HEK293 (cell line): ENCODE measurements at regions not wholly inside any gene's neighbourhood (a gene's known extent, or its start where the extent isn't known, plus 50 kb on each side); places are given as distances from the start of the nearest gene placed in this dataset.

Experiments
- CTCF ChIA-PET: fragments of 350-600 bp; formaldehyde crosslinking; extraction: SDS; loops from one replicate; lab custom pipeline; 2021; ENCODE audit warnings: antibody characterized with exemption; lab: Yijun Ruan, JAX
- POLR2A ChIA-PET: fragments of 300-600 bp; formaldehyde crosslinking; extraction: SDS; loops from one replicate; lab custom pipeline; 2020; ENCODE audit warnings: antibody characterized with exemption, inconsistent platforms; lab: Yijun Ruan, JAX
- H3K27ac ChIP-seq: fragments of 200-500 bp; sonication (Bioruptor generic); 2 replicates; pipeline ENCODE4 v1.5.1; 2014; ENCODE audit warnings: low read depth, low read length, control low read depth, inconsistent platforms; ENCODE audit errors: extremely low read depth
- H3K36me3 ChIP-seq, 2 experiments: fragments of 200-500 bp in 1 of 2; sonication (Bioruptor generic) in 1 of 2; 1 replicate in 1 of 2; 2 replicates in 1 of 2; pipeline ENCODE4 v1.5.1; 2014 to 2017; ENCODE audit warnings: inconsistent platforms in 2 of 2, low read length in 2 of 2; ENCODE audit not compliant: control insufficient read depth in 2 of 2, insufficient read depth in 1 of 2
- H3K4me1 ChIP-seq: fragments of 200-500 bp; sonication (Bioruptor generic); 2 replicates; pipeline ENCODE4 v1.5.1; 2014; ENCODE audit warnings: mild to moderate bottlenecking, low read length, inconsistent platforms; ENCODE audit not compliant: control insufficient read depth, insufficient read depth
- H3K4me3 ChIP-seq: 2 replicates; pipeline ENCODE4 v1.5.1; 2011; ENCODE audit warnings: low read depth, mild to moderate bottlenecking, control low read depth, low read length, moderate library complexity
- H3K9me3 ChIP-seq: fragments of 200-500 bp; sonication (Bioruptor generic); 2 replicates; pipeline ENCODE4 v1.5.1; 2014; ENCODE audit warnings: low read depth, low read length, inconsistent platforms; ENCODE audit not compliant: control insufficient read depth, insufficient read depth
- SCRT1 ChIP-seq: fragments of 450-650 bp; formaldehyde crosslinking; IDR thresholded peaks from 2 replicates; pipeline ENCODE4 v1.5.1; 2016; ENCODE audit warnings: missing biosample characterization, missing genetic modification characterization, borderline replicate concordance
- SP2 ChIP-seq: fragments of 450-650 bp; formaldehyde crosslinking; IDR thresholded peaks from 2 replicates; pipeline ENCODE4 v1.5.1; 2016; ENCODE audit warnings: missing biosample characterization, missing genetic modification characterization
- TRIM28 ChIP-seq: IDR thresholded peaks from 2 replicates; pipeline ENCODE4 v1.6.1; 2011; ENCODE audit warnings: low read length, control low read depth, borderline replicate concordance
- ZBTB17 ChIP-seq: fragments of 450-650 bp; formaldehyde crosslinking; IDR thresholded peaks from 2 replicates; pipeline ENCODE4 v1.5.1; 2016; ENCODE audit warnings: missing biosample characterization, missing genetic modification characterization
- ZFP41 ChIP-seq: fragments of 450-650 bp; formaldehyde crosslinking; IDR thresholded peaks from 2 replicates; pipeline ENCODE4 v1.5.1; 2016; ENCODE audit warnings: missing biosample characterization, missing genetic modification characterization, borderline replicate concordance
- ZNF112 ChIP-seq: fragments of 450-650 bp; formaldehyde crosslinking; IDR thresholded peaks from 2 replicates; pipeline ENCODE4 v1.5.0; 2017; ENCODE audit warnings: missing biosample characterization, missing genetic modification characterization
- ZNF114 ChIP-seq: fragments of 450-650 bp; formaldehyde crosslinking; IDR thresholded peaks from 2 replicates; pipeline ENCODE4 v1.5.0; 2017; ENCODE audit warnings: missing biosample characterization, missing genetic modification characterization
- ZNF132 ChIP-seq: fragments of 450-650 bp; formaldehyde crosslinking; IDR thresholded peaks from 2 replicates; pipeline ENCODE4 v1.5.1; 2017; ENCODE audit warnings: missing biosample characterization, missing genetic modification characterization, borderline replicate concordance
- ZNF19 ChIP-seq: fragments of 450-650 bp; formaldehyde crosslinking; IDR thresholded peaks from 2 replicates; pipeline ENCODE4; 2016; ENCODE audit warnings: missing biosample characterization, missing genetic modification characterization, low read depth
- ZNF266 ChIP-seq: fragments of 450-650 bp; formaldehyde crosslinking; IDR thresholded peaks from 2 replicates; pipeline ENCODE4 v1.5.1; 2016; ENCODE audit warnings: missing biosample characterization, missing genetic modification characterization, low read depth
- ZNF292 ChIP-seq: fragments of 450-650 bp; formaldehyde crosslinking; IDR thresholded peaks from 2 replicates; pipeline ENCODE4 v1.5.1; 2016; ENCODE audit warnings: low read depth, missing biosample characterization, missing genetic modification characterization, borderline replicate concordance
- ZNF501 ChIP-seq: fragments of 450-650 bp; formaldehyde crosslinking; IDR thresholded peaks from 2 replicates; pipeline ENCODE4 v1.5.1; 2016; ENCODE audit warnings: missing biosample characterization, missing genetic modification characterization
- ZNF530 ChIP-seq: fragments of 450-650 bp; formaldehyde crosslinking; IDR thresholded peaks from 2 replicates; pipeline ENCODE4 v1.5.1; 2016; ENCODE audit warnings: low read depth, missing biosample characterization, missing genetic modification characterization
- ZNF555 ChIP-seq: fragments of 450-650 bp; formaldehyde crosslinking; conservative IDR thresholded peaks from 2 replicates; pipeline ENCODE4 v1.5.1; 2017; ENCODE audit warnings: missing biosample characterization, mild to moderate bottlenecking, missing genetic modification characterization, inconsistent platforms
- ZNF560 ChIP-seq: fragments of 450-650 bp; formaldehyde crosslinking; IDR thresholded peaks from 2 replicates; pipeline ENCODE4 v1.5.1; 2017; ENCODE audit warnings: missing biosample characterization, missing genetic modification characterization, borderline replicate concordance
- ZNF571 ChIP-seq: fragments of 450-650 bp; formaldehyde crosslinking; IDR thresholded peaks from 2 replicates; pipeline ENCODE4 v1.5.0; 2017; ENCODE audit warnings: missing biosample characterization, missing genetic modification characterization
- ZNF585B ChIP-seq: fragments of 450-650 bp; formaldehyde crosslinking; IDR thresholded peaks from 2 replicates; pipeline ENCODE4 v1.5.1; 2016; ENCODE audit warnings: missing biosample characterization, missing genetic modification characterization
- ZNF596 ChIP-seq: fragments of 450-650 bp; IDR thresholded peaks from 2 replicates; pipeline ENCODE4 v1.5.0; 2018; ENCODE audit warnings: missing biosample characterization, mild to moderate bottlenecking, missing genetic modification characterization, moderate library complexity
- ZNF600 ChIP-seq: fragments of 450-650 bp; formaldehyde crosslinking; IDR thresholded peaks from 2 replicates; pipeline ENCODE4 v1.5.1; 2016; ENCODE audit warnings: missing biosample characterization, missing genetic modification characterization
- ZNF664 ChIP-seq: fragments of 450-650 bp; formaldehyde crosslinking; IDR thresholded peaks from 2 replicates; pipeline ENCODE4 v1.5.1; 2016; ENCODE audit warnings: missing biosample characterization, missing genetic modification characterization
- ZNF670 ChIP-seq: fragments of 450-650 bp; formaldehyde crosslinking; IDR thresholded peaks from 2 replicates; pipeline ENCODE4 v1.5.1; 2016; ENCODE audit warnings: missing biosample characterization, missing genetic modification characterization, low read depth
- ZNF701 ChIP-seq: fragments of 450-650 bp; formaldehyde crosslinking; IDR thresholded peaks from 2 replicates; pipeline ENCODE4 v1.5.1; 2016; ENCODE audit warnings: missing biosample characterization, missing genetic modification characterization
- ZNF707 ChIP-seq: fragments of 450-650 bp; formaldehyde crosslinking; IDR thresholded peaks from 2 replicates; pipeline ENCODE4 v1.5.1; 2016; ENCODE audit warnings: missing biosample characterization, missing genetic modification characterization
- ZNF768 ChIP-seq: fragments of 450-650 bp; formaldehyde crosslinking; IDR thresholded peaks from 2 replicates; pipeline ENCODE4 v1.5.1; 2018; ENCODE audit warnings: missing biosample characterization, mild to moderate bottlenecking, missing genetic modification characterization
- ZNF792 ChIP-seq: fragments of 450-650 bp; formaldehyde crosslinking; IDR thresholded peaks from 2 replicates; pipeline ENCODE4 v1.5.1; 2016; ENCODE audit warnings: missing biosample characterization, missing genetic modification characterization
- TF ChIP-seq, protein P1 (sequence below): fragments of 450-650 bp; formaldehyde crosslinking; optimal IDR thresholded peaks from 2 replicates; pipeline ENCODE3; 2016; ENCODE audit warnings: missing biosample characterization, mild to moderate bottlenecking, missing genetic modification characterization
- TF ChIP-seq, protein P2 (sequence below): fragments of 450-650 bp; formaldehyde crosslinking; IDR thresholded peaks from 2 replicates; pipeline ENCODE4 v1.5.1; 2016; ENCODE audit warnings: missing biosample characterization, missing genetic modification characterization
- TF ChIP-seq, protein P3 (sequence below): fragments of 450-650 bp; formaldehyde crosslinking; IDR thresholded peaks from 2 replicates; pipeline ENCODE4 v1.5.1; 2017; ENCODE audit warnings: missing biosample characterization, missing genetic modification characterization
- TF ChIP-seq, protein P4 (sequence below): fragments of 450-650 bp; formaldehyde crosslinking; IDR thresholded peaks from 2 replicates; pipeline ENCODE4 v1.5.1; 2016; ENCODE audit warnings: missing biosample characterization, missing genetic modification characterization

DNA sequence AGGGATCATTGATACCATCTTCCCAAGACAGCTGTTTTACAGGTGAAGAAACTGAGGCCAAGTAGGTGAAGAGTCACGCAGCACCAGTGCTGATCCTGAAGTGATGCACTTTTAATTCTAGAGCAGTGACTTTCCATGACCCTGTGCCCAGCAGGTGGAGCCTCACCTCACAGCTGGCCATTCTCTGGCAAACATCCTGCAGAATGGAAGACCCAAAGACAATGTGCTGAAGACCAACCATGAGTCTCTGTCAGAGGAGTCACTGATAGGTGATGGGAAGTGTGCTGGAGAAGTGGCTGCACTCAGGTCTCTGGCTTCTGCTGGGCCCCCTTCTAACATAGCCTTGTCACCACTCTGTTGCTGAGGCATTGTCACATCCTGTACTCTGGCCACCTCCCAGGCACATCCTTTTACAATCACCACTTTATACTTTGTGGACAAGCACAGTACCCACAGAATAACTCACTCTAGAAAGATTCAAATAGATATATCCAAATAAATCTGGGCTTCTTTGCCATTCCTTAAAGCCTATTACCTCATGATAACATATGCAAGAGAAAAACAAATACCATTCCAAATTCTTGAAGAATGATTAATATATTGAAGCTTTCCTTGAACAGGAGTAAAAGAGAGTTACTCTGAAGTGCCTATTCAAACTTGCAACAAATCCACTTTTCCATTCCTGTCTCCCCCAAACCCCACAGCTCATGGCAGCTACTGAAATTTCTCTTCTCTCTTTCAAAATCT is 64.1 kb upstream of the SCOC start:
- H3K4me3 ChIP-seq, result no peak overlapping the region
- CTCF ChIA-PET, result no interaction called here
- no peaks in the 10 kb centered on the region for H3K36me3 ChIP-seq
- no peaks in the 10 kb centered on the region for H3K9me3 ChIP-seq
- H3K4me1 ChIP-seq, result no peaks in the 10 kb centered on the region
- TF ChIP-seq ZNF112 (tag by site-specific recombination) (no peak), ZNF114 (tag by site-specific recombination) (no peak), SCRT1 (tag by site-specific recombination) (no peak), ZNF555 (no peak), ZNF701 (tag by site-specific recombination) (no peak), ZNF266 (tag by site-specific recombination) (no peak), ZNF600 (no peak), ZNF132 (tag by site-specific recombination) (no peak), ZNF768 (tag by site-specific recombination) (no peak), ZNF571 (tag by site-specific recombination) (no peak), ZBTB17 (tag by site-specific recombination) (no peak), ZNF292 (tag by site-specific recombination) (no peak)
- TF ChIP-seq, protein P1, sequence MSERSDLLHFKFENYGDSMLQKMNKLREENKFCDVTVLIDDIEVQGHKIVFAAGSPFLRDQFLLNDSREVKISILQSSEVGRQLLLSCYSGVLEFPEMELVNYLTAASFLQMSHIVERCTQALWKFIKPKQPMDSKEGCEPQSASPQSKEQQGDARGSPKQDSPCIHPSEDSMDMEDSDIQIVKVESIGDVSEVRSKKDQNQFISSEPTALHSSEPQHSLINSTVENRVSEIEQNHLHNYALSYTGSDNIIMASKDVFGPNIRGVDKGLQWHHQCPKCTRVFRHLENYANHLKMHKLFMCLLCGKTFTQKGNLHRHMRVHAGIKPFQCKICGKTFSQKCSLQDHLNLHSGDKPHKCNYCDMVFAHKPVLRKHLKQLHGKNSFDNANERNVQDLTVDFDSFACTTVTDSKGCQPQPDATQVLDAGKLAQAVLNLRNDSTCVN (tag by site-specific recombination), result no peak
- TF ChIP-seq, protein P2, sequence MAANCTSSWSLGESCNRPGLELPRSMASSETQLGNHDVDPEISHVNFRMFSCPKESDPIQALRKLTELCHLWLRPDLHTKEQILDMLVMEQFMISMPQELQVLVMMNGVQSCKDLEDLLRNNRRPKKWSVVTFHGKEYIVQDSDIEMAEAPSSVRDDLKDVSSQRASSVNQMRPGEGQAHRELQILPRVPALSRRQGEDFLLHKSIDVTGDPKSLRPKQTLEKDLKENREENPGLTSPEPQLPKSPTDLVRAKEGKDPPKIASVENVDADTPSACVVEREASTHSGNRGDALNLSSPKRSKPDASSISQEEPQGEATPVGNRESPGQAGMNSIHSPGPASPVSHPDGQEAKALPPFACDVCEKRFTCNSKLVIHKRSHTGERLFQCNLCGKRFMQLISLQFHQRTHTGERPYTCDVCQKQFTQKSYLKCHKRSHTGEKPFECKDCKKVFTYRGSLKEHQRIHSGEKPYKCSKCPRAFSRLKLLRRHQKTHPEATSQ, result no peak
- TF ChIP-seq, protein P3, sequence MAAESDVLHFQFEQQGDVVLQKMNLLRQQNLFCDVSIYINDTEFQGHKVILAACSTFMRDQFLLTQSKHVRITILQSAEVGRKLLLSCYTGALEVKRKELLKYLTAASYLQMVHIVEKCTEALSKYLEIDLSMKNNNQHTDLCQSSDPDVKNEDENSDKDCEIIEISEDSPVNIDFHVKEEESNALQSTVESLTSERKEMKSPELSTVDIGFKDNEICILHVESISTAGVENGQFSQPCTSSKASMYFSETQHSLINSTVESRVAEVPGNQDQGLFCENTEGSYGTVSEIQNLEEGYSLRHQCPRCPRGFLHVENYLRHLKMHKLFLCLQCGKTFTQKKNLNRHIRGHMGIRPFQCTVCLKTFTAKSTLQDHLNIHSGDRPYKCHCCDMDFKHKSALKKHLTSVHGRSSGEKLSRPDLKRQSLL, result no peak
- TF ChIP-seq, protein P4, sequence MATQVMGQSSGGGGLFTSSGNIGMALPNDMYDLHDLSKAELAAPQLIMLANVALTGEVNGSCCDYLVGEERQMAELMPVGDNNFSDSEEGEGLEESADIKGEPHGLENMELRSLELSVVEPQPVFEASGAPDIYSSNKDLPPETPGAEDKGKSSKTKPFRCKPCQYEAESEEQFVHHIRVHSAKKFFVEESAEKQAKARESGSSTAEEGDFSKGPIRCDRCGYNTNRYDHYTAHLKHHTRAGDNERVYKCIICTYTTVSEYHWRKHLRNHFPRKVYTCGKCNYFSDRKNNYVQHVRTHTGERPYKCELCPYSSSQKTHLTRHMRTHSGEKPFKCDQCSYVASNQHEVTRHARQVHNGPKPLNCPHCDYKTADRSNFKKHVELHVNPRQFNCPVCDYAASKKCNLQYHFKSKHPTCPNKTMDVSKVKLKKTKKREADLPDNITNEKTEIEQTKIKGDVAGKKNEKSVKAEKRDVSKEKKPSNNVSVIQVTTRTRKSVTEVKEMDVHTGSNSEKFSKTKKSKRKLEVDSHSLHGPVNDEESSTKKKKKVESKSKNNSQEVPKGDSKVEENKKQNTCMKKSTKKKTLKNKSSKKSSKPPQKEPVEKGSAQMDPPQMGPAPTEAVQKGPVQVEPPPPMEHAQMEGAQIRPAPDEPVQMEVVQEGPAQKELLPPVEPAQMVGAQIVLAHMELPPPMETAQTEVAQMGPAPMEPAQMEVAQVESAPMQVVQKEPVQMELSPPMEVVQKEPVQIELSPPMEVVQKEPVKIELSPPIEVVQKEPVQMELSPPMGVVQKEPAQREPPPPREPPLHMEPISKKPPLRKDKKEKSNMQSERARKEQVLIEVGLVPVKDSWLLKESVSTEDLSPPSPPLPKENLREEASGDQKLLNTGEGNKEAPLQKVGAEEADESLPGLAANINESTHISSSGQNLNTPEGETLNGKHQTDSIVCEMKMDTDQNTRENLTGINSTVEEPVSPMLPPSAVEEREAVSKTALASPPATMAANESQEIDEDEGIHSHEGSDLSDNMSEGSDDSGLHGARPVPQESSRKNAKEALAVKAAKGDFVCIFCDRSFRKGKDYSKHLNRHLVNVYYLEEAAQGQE (tag by site-specific recombination), result no peak
- POLR2A ChIA-PET, result no interaction called here
- no peak overlapping the region for H3K27ac ChIP-seq

DNA sequence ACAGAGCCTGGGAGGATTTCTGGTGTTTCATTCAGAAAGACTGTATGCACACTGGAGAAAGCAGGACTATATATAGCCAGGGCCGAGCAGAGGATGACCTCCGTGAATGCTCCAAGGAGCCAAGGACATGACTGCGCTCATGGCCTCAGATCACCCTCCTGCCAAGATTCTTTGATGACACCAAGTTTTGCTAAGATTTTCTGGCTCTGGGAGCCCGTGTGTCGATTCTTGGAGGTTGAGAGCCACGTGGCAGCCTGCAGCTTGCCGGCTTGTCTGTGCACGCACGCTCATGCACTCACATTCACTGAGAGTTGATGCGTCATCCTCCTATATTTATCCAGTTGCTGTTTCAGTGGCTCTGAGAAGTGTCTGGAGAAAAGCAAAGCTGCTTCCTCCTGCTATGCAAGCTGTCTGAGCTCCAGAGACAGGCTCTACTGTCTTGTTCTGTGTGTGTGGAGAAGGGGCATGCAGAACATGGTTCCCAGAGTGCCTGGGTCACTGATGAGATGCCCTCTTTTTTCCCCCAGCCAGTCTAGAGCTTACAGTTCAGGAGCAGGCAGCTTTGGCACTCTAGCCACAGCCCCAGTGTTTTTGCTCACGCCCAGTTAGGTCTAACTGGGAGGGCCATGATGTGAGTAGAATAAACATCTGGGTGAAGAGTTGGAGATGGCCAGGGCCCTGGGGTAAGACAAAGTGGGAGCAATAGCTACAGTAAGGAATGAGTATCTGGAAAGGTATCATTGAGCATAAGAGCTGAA is 64.9 kb upstream of the SCOC start:
- Histone ChIP-seq H3K9me3 (no peaks in the 10 kb centered on the region), H3K27ac (no peak overlapping the region), H3K4me3 (no peak overlapping the region), H3K36me3 (no peaks in the 10 kb centered on the region), H3K4me1 (no peaks in the 10 kb centered on the region)
- POLR2A ChIA-PET, result no interaction called here
- CTCF ChIA-PET, result no interaction called here
- TF ChIP-seq ZNF501 (tag by site-specific recombination), result no peak
- TF ChIP-seq ZNF585B (tag by site-specific recombination), result no peak
- TF ChIP-seq ZNF670, result no peak
- no peak for TF ChIP-seq TRIM28
- no peak for TF ChIP-seq ZNF530 (tag by site-specific recombination)
- TF ChIP-seq ZNF596 (tag by site-specific recombination), result no peak
- no peak for TF ChIP-seq ZNF560 (tag by site-specific recombination)
- TF ChIP-seq ZNF664 (tag by site-specific recombination), result no peak
- TF ChIP-seq ZFP41, result no peak
- no peak for TF ChIP-seq ZNF19 (tag by site-specific recombination)
- TF ChIP-seq ZNF707, result no peak
- no peak for TF ChIP-seq SP2
- no peak for TF ChIP-seq ZNF792
